ENCODE measurements at regions not wholly inside any gene's neighbourhood (a gene's known extent, or its start where the extent isn't known, plus 50 kb on each side); places are given as distances from the start of the nearest gene placed in this dataset.

DNA sequence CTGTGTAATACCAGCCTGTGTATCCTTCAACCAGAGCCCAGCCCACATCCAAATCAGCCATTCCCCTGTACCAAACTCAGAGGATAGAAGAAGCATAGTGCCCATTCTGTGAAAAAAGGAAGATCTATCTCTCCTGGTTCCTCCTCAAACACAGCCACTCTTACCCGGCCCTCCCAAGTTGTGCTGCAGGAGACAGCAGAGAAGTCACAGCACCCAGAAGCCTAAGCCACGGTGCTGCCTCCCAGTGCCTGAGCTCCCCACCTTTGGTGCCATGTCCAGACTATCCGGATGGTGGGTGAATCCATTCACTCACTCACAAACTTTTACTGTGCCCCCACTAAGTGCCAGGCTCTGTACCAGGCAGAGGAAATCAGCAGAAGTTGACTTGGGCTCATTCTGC lies 166.0 kb upstream of the ZMIZ1 start:
- TF ChIP-seq, protein P1, sequence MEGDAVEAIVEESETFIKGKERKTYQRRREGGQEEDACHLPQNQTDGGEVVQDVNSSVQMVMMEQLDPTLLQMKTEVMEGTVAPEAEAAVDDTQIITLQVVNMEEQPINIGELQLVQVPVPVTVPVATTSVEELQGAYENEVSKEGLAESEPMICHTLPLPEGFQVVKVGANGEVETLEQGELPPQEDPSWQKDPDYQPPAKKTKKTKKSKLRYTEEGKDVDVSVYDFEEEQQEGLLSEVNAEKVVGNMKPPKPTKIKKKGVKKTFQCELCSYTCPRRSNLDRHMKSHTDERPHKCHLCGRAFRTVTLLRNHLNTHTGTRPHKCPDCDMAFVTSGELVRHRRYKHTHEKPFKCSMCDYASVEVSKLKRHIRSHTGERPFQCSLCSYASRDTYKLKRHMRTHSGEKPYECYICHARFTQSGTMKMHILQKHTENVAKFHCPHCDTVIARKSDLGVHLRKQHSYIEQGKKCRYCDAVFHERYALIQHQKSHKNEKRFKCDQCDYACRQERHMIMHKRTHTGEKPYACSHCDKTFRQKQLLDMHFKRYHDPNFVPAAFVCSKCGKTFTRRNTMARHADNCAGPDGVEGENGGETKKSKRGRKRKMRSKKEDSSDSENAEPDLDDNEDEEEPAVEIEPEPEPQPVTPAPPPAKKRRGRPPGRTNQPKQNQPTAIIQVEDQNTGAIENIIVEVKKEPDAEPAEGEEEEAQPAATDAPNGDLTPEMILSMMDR (IDR thresholded peaks at IDR 0.05), result no peak
- TF ChIP-seq POLR2A (IDR thresholded peaks at IDR 0.05), result no peak

Data from right lobe of liver (tissue), 4 donors.